SH-SY5Y (cell line): ENCODE measurements at regions not wholly inside any gene's neighbourhood (a gene's known extent, or its start where the extent isn't known, plus 50 kb on each side); places are given as distances from the start of the nearest gene placed in this dataset.

Experiments
- GATA2 ChIP-seq: IDR thresholded peaks from 2 replicates; pipeline ENCODE4 v1.6.1; 2011; ENCODE audit warnings: mild to moderate bottlenecking, low read depth, low read length
- GATA3 ChIP-seq: IDR thresholded peaks from 2 replicates; pipeline ENCODE4 v1.6.1; 2011; ENCODE audit warnings: low read depth, mild to moderate bottlenecking, low read length, moderate library complexity

- no peak for TF ChIP-seq GATA3
- TF ChIP-seq GATA2 = no peak
These were observed 341.1 kb upstream of the PPARGC1A start for GRCh38 chr4:24230955-24231354.
